Breast epithelium (tissue), 4 donors: ENCODE measurements at regions not wholly inside any gene's neighbourhood (a gene's known extent, or its start where the extent isn't known, plus 50 kb on each side); places are given as distances from the start of the nearest gene placed in this dataset.
A peak's percentile ranks its signal among the peaks of the same experiment; 100 is the strongest.

Experiments used
- DNase-seq, 2 donors: peaks; one replicate each; pipeline ENCODE4 v3.0.0-alpha.2; 2019; ENCODE audit warnings: low spot score in 2 of 2
- H3K27ac ChIP-seq, 2 donors: fragments of 200-600 bp; sonication (generic) in 1 of 2; one replicate each; pipeline ENCODE4 v1.5.1; 2016 to 2019; ENCODE audit warnings: mild to moderate bottlenecking in 1 of 2
- H3K27me3 ChIP-seq, 2 donors: fragments of 200-600 bp; sonication (generic) in 1 of 2; one replicate each; pipeline versions ENCODE4 v1.5.1 to v1.6.0; 2017 to 2019; ENCODE audit warnings: control low read depth in 1 of 2, mild to moderate bottlenecking in 1 of 2
- H3K36me3 ChIP-seq: fragments of 200-600 bp; one replicate; pipeline ENCODE4 v1.5.1; 2019
- H3K4me1 ChIP-seq, 2 donors: fragments of 200-600 bp; sonication (generic); one replicate each; pipeline ENCODE4 v1.5.1; 2016 to 2019; ENCODE audit warnings: control low read depth in 1 of 2
- H3K4me3 ChIP-seq, 3 donors: fragments of 200-600 bp; sonication (generic); 1 replicate in 2 of 3; 2 replicates in 1 of 3; pipeline ENCODE4 v1.5.1; 2016 to 2019; ENCODE audit warnings: mild to moderate bottlenecking in 3 of 3, moderate library complexity in 2 of 3
- H3K9me3 ChIP-seq, 2 donors: fragments of 200-600 bp; sonication (generic) in 1 of 2; one replicate each; pipeline ENCODE4 v1.5.1; 2016 to 2019; ENCODE audit warnings: control low read depth in 1 of 2
- CTCF ChIP-seq, 3 donors: fragments of 450-650 bp; IDR thresholded peaks; one replicate each; pipeline ENCODE4 v1.5.1; 2016 to 2017; ENCODE audit warnings: antibody characterized with exemption in 3 of 3, mild to moderate bottlenecking in 3 of 3, moderate library complexity in 3 of 3
- POLR2A ChIP-seq: fragments of 450-650 bp; IDR thresholded peaks from one replicate; pipeline ENCODE4 v1.6.1; 2016; ENCODE audit warnings: antibody characterized with exemption, mild to moderate bottlenecking, moderate library complexity
- POLR2AphosphoS5 ChIP-seq, 3 donors: sonication (generic); formaldehyde crosslinking; IDR thresholded peaks; one replicate each; pipeline ENCODE4 v1.6.1; 2017; ENCODE audit warnings: antibody characterized with exemption in 3 of 3
- intact Hi-C: fragments of 100-400 bp; cut with DNase I; formaldehyde crosslinking; loops from one replicate; pipeline ENCODE4 v1.15.1; 2023; ENCODE audit warnings: low total_unique reads

GRCh38 chr22:27455526-27455925, 346.0 kb downstream of the MN1 start:
- intact Hi-C loops = no loop called here
- DNase-seq = no peak

GRCh38 chr22:27456696-27457503, 344.7 kb downstream of the MN1 start:
- TF ChIP-seq POLR2AphosphoS5 (IDR thresholded peaks at IDR 0.05) (no peak), POLR2A (no peak), CTCF (IDR thresholded peaks at IDR 0.05) (no peak)
- no peak for DNase-seq
- no peaks in the 10 kb centered on the region for H3K4me1 ChIP-seq
- H3K27me3 ChIP-seq = no peaks in the 10 kb centered on the region
- no peaks in the 10 kb centered on the region for H3K36me3 ChIP-seq
- H3K27ac ChIP-seq = no peak overlapping the region
- no peaks in the 10 kb centered on the region for H3K9me3 ChIP-seq
- no peak overlapping the region for H3K4me3 ChIP-seq
- intact Hi-C loops = no loop called here

More at GRCh38 chr22:27455526-27455925, 346.0 kb downstream of the MN1 start:
- Histone ChIP-seq H3K27me3 (no peaks in the 10 kb centered on the region), H3K4me3 (no peak overlapping the region), H3K9me3 (peaks cover 0 to 8% of the 10 kb centered on the region in 2 donors), H3K4me1 (no peaks in the 10 kb centered on the region), H3K36me3 (no peaks in the 10 kb centered on the region), H3K27ac (no peak overlapping the region)
- TF ChIP-seq POLR2AphosphoS5 (IDR thresholded peaks at IDR 0.05) (no peak), CTCF (IDR thresholded peaks at IDR 0.05) (no peak), POLR2A (no peak)

- Histone ChIP-seq H3K27me3 (no peaks in the 10 kb centered on the region), H3K4me3 (no peak overlapping the region), H3K27ac (no peak overlapping the region), H3K9me3 (no peaks in the 10 kb centered on the region), H3K4me1 (no peaks in the 10 kb centered on the region), H3K36me3 (no peaks in the 10 kb centered on the region)
- TF ChIP-seq POLR2AphosphoS5 (IDR thresholded peaks at IDR 0.05) (no peak), POLR2A (no peak), CTCF (IDR thresholded peaks at IDR 0.05) (no peak)
- intact Hi-C loops = no loop called here
- no peak for DNase-seq
Measured at GRCh38 chr22:27459999-27460398, 341.6 kb downstream of the MN1 start.

- H3K27ac ChIP-seq = no peak overlapping the region
- peak in 1 of 2 donors; percentile 45 for DNase-seq
- intact Hi-C loops = no loop called here
Measured at GRCh38 chr22:27460591-27461347, 340.8 kb downstream of the MN1 start.

More at GRCh38 chr22:27460591-27461347, 340.8 kb downstream of the MN1 start:
- H3K9me3 ChIP-seq = no peaks in the 10 kb centered on the region
- TF ChIP-seq CTCF (IDR thresholded peaks at IDR 0.05) = no peak
- TF ChIP-seq POLR2AphosphoS5 (IDR thresholded peaks at IDR 0.05) = no peak
- no peak for TF ChIP-seq POLR2A
- H3K4me3 ChIP-seq = no peak overlapping the region
- no peaks in the 10 kb centered on the region for H3K36me3 ChIP-seq
- H3K4me1 ChIP-seq = no peaks in the 10 kb centered on the region
- H3K27me3 ChIP-seq = no peaks in the 10 kb centered on the region
